Vagina (tissue), 2 donors: ENCODE measurements at regions not wholly inside any gene's neighbourhood (a gene's known extent, or its start where the extent isn't known, plus 50 kb on each side); places are given as distances from the start of the nearest gene placed in this dataset.

Experiments used
- CTCF ChIP-seq, 3 experiments: fragments of 450-650 bp in 2 of 3; fragments of 200-600 bp in 1 of 3; sonication (generic) in 1 of 3; IDR thresholded peaks; one replicate each; pipeline ENCODE4 v1.5.1; 2017 to 2019; ENCODE audit warnings: antibody characterized with exemption in 3 of 3, mild to moderate bottlenecking in 2 of 3, moderate library complexity in 2 of 3
- POLR2A ChIP-seq, 2 donors: fragments of 450-650 bp; IDR thresholded peaks; one replicate each; pipeline ENCODE4 v1.6.1; 2017; ENCODE audit warnings: antibody characterized with exemption in 2 of 2, mild to moderate bottlenecking in 2 of 2, moderate library complexity in 2 of 2
- POLR2AphosphoS5 ChIP-seq, 2 donors: sonication (generic); formaldehyde crosslinking; IDR thresholded peaks; one replicate each; pipeline ENCODE4 v1.9.0; 2017; ENCODE audit warnings: antibody characterized with exemption in 2 of 2, mild to moderate bottlenecking in 2 of 2, low read depth in 1 of 2; ENCODE audit not compliant: insufficient read depth in 1 of 2

GRCh38 chr5:87650284-87650683 is 237.6 kb upstream of the CCNH start:
- no peak for TF ChIP-seq CTCF (IDR thresholded peaks at IDR 0.05)
- no peak for TF ChIP-seq POLR2AphosphoS5 (IDR thresholded peaks at IDR 0.05; ENCODE audit: insufficient read depth in 1 of 2, low read depth in 1 of 2)
- TF ChIP-seq POLR2A (IDR thresholded peaks at IDR 0.05): no peak
